ENCODE measurements at regions not wholly inside any gene's neighbourhood (a gene's known extent, or its start where the extent isn't known, plus 50 kb on each side); places are given as distances from the start of the nearest gene placed in this dataset.

DNA sequence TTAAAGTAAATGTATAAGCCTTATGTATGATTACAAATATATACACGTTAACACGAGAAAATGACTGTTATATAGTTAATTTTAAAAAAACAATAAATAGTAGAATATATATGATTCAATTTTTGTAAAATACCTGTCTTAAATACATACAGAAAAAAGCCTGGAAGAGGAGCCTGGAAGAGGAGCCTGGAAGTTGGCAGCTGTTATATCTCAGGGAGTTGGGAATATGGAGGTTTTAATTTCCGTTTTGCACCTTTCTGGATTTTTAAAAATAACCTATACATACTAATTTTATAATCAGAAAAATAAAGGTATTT is 111.6 kb downstream of the WT1 start:
- DNase-seq: no peak

- DNase-seq: no peak
Measured at GRCh38 chr11:32325187-32325586, 110.2 kb downstream of the WT1 start.

GRCh38 chr11:32325725-32326124 is 109.6 kb downstream of the WT1 start:
- no peak for DNase-seq

DNA sequence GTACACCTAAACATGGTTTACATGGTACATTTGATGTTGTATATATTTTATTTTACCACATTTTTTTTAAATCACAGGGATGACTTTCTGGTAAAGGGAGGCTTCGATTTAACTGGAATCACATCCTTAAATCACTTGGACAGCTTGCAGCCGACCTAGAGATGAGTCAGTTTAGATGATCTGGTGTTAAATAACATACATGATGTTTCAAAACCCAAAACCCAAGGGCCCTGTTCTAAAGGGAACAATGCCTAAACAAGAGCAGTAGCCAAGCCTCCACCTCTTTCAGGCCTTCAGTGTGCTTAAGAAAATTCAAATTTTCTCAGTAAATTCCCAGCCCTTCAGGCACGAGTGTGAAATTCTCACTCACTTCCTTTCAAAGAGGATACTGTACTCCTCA is 108.8 kb downstream of the WT1 start:
- no peak for DNase-seq

DNA sequence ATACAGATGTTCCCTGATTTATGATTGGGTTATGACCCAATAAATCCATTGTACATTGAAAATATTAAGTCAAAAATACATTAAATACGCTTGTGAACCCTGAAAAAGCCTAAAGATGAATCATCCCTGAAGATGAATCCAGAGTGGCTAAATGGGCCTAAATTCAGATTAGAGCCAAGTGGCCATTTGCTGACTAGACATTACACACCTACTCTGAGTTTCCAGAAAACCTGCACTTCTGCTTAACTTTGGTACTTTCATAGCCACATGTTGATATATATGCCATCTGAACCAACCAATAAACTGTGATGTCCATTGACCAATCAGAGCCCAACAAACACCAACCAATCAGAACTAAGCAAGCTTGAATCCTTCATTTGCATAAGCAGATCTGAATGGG is 106.9 kb downstream of the WT1 start:
- DNase-seq: no peak

DNA sequence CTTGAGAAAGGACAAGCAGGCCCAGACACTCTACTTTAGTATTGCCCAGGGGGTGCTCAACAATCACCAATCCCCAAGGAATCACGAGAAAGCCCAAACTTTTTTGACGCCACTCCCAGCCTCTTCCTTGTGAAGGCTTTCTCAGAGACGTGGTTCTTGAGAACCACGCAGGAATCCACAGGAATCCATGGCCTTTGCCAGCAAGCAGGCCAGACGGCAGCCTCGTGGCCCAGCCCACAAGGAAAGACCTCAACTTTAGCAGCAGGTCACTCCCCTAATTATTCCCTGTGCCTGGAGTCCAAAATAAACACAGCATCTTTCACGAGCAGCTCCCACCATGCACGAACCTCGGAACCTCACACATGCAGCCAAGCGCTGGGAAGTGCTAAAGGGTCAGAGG is 104.2 kb downstream of the WT1 start:
- no peak for DNase-seq

DNA sequence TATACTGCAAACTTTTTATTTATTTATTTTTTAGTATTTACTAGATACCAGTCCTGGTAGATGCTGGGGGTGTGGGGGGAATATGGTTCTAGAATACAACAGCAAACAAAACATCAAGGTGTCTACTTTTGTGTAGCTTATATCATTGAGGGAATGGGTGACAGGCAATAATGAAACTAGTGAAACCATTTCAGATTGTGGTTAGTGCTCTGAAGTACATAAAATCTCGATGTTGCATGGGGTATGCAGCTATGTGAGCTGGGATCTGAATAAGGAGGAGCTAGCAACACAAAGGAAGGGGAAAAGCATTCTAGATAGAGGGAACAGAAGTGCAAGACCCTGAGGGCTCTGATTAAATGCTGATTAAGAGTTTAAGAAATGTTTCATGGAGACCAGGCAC is 103.5 kb downstream of the WT1 start:
- DNase-seq: no peak

DNA sequence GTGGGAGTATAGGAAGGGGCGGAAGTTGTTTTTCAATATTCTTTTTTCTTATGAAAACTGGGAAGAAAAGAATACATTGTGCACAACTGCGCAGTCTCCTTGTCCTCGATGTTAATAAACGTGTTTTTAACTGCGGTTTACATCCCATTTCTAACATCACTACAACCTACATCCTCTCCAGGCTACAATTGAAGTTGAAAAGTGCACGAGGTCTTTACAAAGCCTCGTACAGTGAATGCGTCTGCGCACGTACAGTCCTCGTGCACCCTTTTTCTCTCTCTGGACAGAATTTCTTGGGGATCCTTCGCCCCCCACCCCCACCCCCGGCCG is 102.4 kb downstream of the WT1 start:
- DNase-seq: no peak

DNA sequence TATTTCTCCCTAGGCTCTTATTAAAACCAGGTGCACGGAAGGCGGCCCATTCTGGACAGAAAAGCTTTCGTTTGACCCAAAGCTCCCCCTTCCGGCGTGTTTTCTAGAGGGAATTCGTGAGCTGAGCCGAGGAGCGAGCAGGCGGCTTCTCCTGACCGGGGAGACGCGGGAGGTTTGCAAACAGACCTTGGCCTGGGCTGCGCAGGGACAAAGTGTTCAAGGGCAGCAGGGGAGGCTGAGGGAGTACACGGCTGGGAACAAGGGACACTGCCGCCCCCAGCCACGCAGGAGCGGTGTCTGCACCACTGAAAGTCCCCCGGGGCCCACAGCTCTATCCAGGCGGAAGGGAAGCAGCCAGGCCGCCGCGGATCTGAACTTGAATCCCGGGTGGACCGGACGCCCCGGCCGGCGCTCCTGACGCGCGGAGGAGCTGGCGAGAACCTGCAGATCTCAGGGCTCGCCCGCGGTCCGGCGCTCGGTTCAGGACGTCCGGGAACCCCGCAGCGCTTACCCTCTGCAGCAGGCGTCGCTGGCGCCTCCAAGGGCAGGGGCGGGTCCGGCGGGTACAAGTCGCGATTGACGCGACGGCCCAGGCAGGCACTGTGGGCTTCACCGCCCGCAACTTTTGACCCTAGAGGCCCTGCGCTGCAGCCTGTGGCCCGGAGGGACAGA is 101.9 kb downstream of the WT1 start:
- no peak for DNase-seq

- no peak for DNase-seq
Measured at GRCh38 chr11:32334822-32335221, 100.5 kb downstream of the WT1 start.

All from DMS153 (cell line).